Hepatocyte (in vitro differentiated cells): ENCODE measurements at regions not wholly inside any gene's neighbourhood (a gene's known extent, or its start where the extent isn't known, plus 50 kb on each side); places are given as distances from the start of the nearest gene placed in this dataset.
"Not testable (repeated sequence)": the region's sequence is repeated elsewhere in the genome, so short reads cannot be mapped to it uniquely, and the experiment has no call there.

Experiments
- DNase-seq: peaks from one replicate; pipeline ENCODE4 v3.0.0-alpha.2; 2016; ENCODE audit warnings: low spot score
- H2AFZ ChIP-seq: fragments of 200-600 bp; sonication (generic); 2 replicates; pipeline ENCODE4 v1.6.0; 2016; ENCODE audit warnings: antibody characterized with exemption, mild to moderate bottlenecking
- H3K27ac ChIP-seq: fragments of 200-600 bp; sonication (generic); 2 replicates; pipeline ENCODE4 v1.5.1; 2016; ENCODE audit warnings: mild to moderate bottlenecking
- H3K27me3 ChIP-seq: fragments of 200-600 bp; sonication (generic); 2 replicates; pipeline ENCODE4 v1.6.1; 2016
- H3K36me3 ChIP-seq: fragments of 200-600 bp; sonication (generic); replicated peaks from 2 replicates; pipeline ENCODE4 v1.5.1; 2016; ENCODE audit warnings: low read depth; ENCODE audit not compliant: insufficient read depth
- H3K4me1 ChIP-seq: fragments of 200-600 bp; sonication (generic); 2 replicates; pipeline ENCODE4 v1.5.1; 2016; ENCODE audit warnings: mild to moderate bottlenecking, moderate library complexity; ENCODE audit not compliant: insufficient read depth
- H3K4me2 ChIP-seq: fragments of 200-600 bp; sonication (generic); 2 replicates; pipeline ENCODE4 v1.6.0; 2016
- H3K4me3 ChIP-seq: fragments of 200-600 bp; sonication (generic); 2 replicates; pipeline ENCODE4 v1.5.1; 2016; ENCODE audit warnings: mild to moderate bottlenecking
- H3K79me2 ChIP-seq: fragments of 200-600 bp; sonication (generic); 2 replicates; pipeline ENCODE4 v1.6.0; 2017; ENCODE audit warnings: mild to moderate bottlenecking
- H3K9me2 ChIP-seq: fragments of 200-600 bp; sonication (generic); replicated peaks from 2 replicates; pipeline ENCODE4 v1.6.0; 2017; ENCODE audit warnings: mild to moderate bottlenecking; ENCODE audit not compliant: insufficient read depth
- H3K9me3 ChIP-seq: fragments of 200-600 bp; sonication (generic); 2 replicates; pipeline ENCODE4 v1.5.1; 2016; ENCODE audit warnings: low read depth, mild to moderate bottlenecking
- H4K20me1 ChIP-seq: fragments of 200-600 bp; sonication (generic); 2 replicates; pipeline ENCODE4 v1.6.0; 2016; ENCODE audit warnings: mild to moderate bottlenecking; ENCODE audit not compliant: insufficient read depth, poor library complexity, severe bottlenecking
- CTCF ChIP-seq: fragments of 200-600 bp; sonication (generic); IDR thresholded peaks from 2 replicates; pipeline ENCODE4 v1.5.1; 2016; ENCODE audit warnings: antibody characterized with exemption, mild to moderate bottlenecking; ENCODE audit not compliant: poor library complexity
- EZH2 ChIP-seq: fragments of 200-600 bp; sonication (generic); IDR thresholded peaks from 2 replicates; pipeline ENCODE4 v1.6.1; 2016; ENCODE audit warnings: antibody characterized with exemption, mild to moderate bottlenecking, borderline replicate concordance
- EZH2phosphoT487 ChIP-seq: fragments of 200-600 bp; sonication (generic); IDR thresholded peaks from one replicate; pipeline ENCODE4 v1.6.1; 2018; ENCODE audit warnings: antibody characterized with exemption, mild to moderate bottlenecking, low read depth, moderate library complexity; ENCODE audit not compliant: unreplicated experiment, severe bottlenecking
- WGBS: methylation state at CpG from one replicate; pipeline ENCODE4 v1.1.6; 2016; ENCODE audit warnings: low lambda C conversion rate; ENCODE audit errors: missing lambda C conversion rate; 5-methylcytosine and 5-hydroxymethylcytosine counted together

- no peaks in the 10 kb centered on the region for H3K9me2 ChIP-seq
- H4K20me1 ChIP-seq, result no peaks in the 10 kb centered on the region
- no peaks in the 10 kb centered on the region for H3K9me3 ChIP-seq
- H2AFZ ChIP-seq, result no peak overlapping the region
- no peaks in the 10 kb centered on the region for H3K79me2 ChIP-seq
- no peak overlapping the region for H3K4me2 ChIP-seq
- 70% methylated on average over 10 of the region's 10 CpGs for WGBS
- H3K4me1 ChIP-seq, result no peaks in the 10 kb centered on the region
- no peak for DNase-seq
- no peak overlapping the region for H3K27ac ChIP-seq
- H3K36me3 ChIP-seq, result no peaks in the 10 kb centered on the region
- no peak overlapping the region for H3K4me3 ChIP-seq
- no peaks in the 10 kb centered on the region for H3K27me3 ChIP-seq
- TF ChIP-seq EZH2, result no peak
- TF ChIP-seq EZH2phosphoT487, result no peak
- TF ChIP-seq CTCF, result no peak
Observed at GRCh38 chr5:3153226-3153858, 401.9 kb upstream of the IRX2 start.

GRCh38 chr5:3149899-3150298 is 398.4 kb upstream of the IRX2 start:
- no peaks in the 10 kb centered on the region for H3K4me1 ChIP-seq
- H3K79me2 ChIP-seq, result no peaks in the 10 kb centered on the region
- H3K9me3 ChIP-seq, result no peaks in the 10 kb centered on the region
- no peaks in the 10 kb centered on the region for H4K20me1 ChIP-seq
- H3K27me3 ChIP-seq, result no peaks in the 10 kb centered on the region
- H3K36me3 ChIP-seq, result no peaks in the 10 kb centered on the region
- no peak overlapping the region for H3K4me2 ChIP-seq
- DNase-seq, result no peak
- 78% methylated on average over 9 of the region's 9 CpGs for WGBS
- no peak overlapping the region for H3K27ac ChIP-seq
- no peak for TF ChIP-seq EZH2phosphoT487
- no peak for TF ChIP-seq CTCF
- no peak for TF ChIP-seq EZH2
- H3K4me3 ChIP-seq, result no peak overlapping the region
- no peaks in the 10 kb centered on the region for H3K9me2 ChIP-seq
- no peak overlapping the region for H2AFZ ChIP-seq

GRCh38 chr5:3147405-3147804 is 395.9 kb upstream of the IRX2 start:
- not testable (repeated sequence) for H3K27ac ChIP-seq, H3K9me3 ChIP-seq, DNase-seq, H3K27me3 ChIP-seq, H3K79me2 ChIP-seq, H3K4me1 ChIP-seq, H3K4me2 ChIP-seq, H3K36me3 ChIP-seq, H2AFZ ChIP-seq, H3K9me2 ChIP-seq, H3K4me3 ChIP-seq, H4K20me1 ChIP-seq
- 90% methylated on average over 1 of the region's 1 CpG for WGBS

- TF ChIP-seq EZH2 (no peak), EZH2phosphoT487 (no peak), CTCF (no peak)
- H3K4me2 ChIP-seq, result no peak overlapping the region
- no peak overlapping the region for H3K27ac ChIP-seq
- no peaks in the 10 kb centered on the region for H3K9me2 ChIP-seq
- H3K4me3 ChIP-seq, result no peak overlapping the region
- H3K27me3 ChIP-seq, result no peaks in the 10 kb centered on the region
- no peak overlapping the region for H2AFZ ChIP-seq
- no peak for DNase-seq
- H3K4me1 ChIP-seq, result no peaks in the 10 kb centered on the region
- H3K9me3 ChIP-seq, result no peaks in the 10 kb centered on the region
- 95% methylated on average over 5 of the region's 5 CpGs for WGBS
- H3K36me3 ChIP-seq, result no peaks in the 10 kb centered on the region
- no peaks in the 10 kb centered on the region for H4K20me1 ChIP-seq
- no peaks in the 10 kb centered on the region for H3K79me2 ChIP-seq
Observed at GRCh38 chr5:3145641-3146040, 394.2 kb upstream of the IRX2 start.
